ENCODE measurements at regions not wholly inside any gene's neighbourhood (a gene's known extent, or its start where the extent isn't known, plus 50 kb on each side); places are given as distances from the start of the nearest gene placed in this dataset.

DNA sequence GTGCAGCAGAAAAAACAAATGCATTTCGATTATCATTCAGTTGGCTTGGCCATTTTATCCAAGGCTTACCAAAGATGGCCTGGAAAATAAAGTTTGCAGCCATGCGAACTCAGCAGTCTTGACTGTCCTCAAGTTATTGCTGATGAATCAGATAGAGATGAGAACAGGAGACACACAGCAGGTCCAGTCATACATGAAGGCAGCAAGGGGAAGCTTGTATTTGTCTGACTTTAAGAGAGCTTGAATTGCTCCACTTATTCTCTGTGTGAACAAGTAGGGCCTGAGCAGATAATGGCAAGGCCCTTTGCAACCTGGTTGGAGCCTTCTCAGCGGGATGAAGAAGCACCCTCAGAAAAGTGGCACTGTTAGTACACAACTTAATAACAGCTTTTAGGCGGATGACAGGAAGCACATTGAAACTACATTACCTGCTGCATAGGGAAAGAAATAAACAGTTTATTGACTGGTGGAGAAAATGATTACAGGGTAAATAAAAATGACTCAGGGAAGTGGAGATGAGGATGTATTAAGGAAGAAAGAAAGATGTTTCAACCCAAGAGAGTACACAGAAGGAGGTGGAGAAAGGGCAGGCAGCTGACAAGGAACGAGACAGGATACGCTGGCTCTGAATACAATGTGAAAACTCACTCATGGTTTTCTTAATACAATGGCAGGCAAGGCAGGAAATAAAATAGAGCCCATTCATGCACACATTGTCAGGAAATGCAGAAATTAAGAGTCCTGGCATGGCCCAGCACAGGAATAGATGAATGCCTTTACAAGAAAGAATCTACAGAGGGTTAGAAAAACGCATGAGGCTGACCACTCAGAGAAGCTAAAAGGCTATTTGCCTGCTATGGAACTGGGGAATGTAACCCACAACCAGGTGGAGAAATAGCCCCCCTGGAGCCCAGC, 128.4 kb downstream of the GALC start:
- H3K9me3 ChIP-seq (replicated peaks; ENCODE audit: control insufficient read depth, insufficient read depth, low read length), result no peaks in the 10 kb centered on the region
- intact Hi-C loops (cut with micrococcal nuclease; ENCODE audit: unreplicated experiment) (no loop called here), in situ Hi-C loops (cut with MboI) (no loop called here)
- RAD21 ChIA-PET (ENCODE audit: unreplicated experiment), result no interaction called here
- 52% methylated on average over 7 of the region's 7 CpGs for WGBS (ENCODE audit: insufficient coverage, insufficient replicate concordance, low lambda C conversion rate, missing lambda C conversion rate)
- no peaks in the 10 kb centered on the region for H3K36me3 ChIP-seq (ENCODE audit: control insufficient read depth in 2 of 2, insufficient read depth in 2 of 2, low read length in 1 of 2)
- no peak overlapping the region for H3K27ac ChIP-seq (ENCODE audit: control insufficient read depth, insufficient read depth)
- H3K79me2 ChIP-seq (ENCODE audit: control insufficient read depth, insufficient read depth, low read length), result no peaks in the 10 kb centered on the region
- SMC1A ChIA-PET (ENCODE audit: uncharacterized antibody, unreplicated experiment), result no interaction called here
- no peak overlapping the region for H3K9ac ChIP-seq (ENCODE audit: control insufficient read depth, insufficient read depth, low read length)
- DNase-seq (ENCODE audit: low read depth, low spot score) (no peak), ATAC-seq (no peak), FAIRE-seq (no peak)
- POLR2A ChIA-PET, result no interaction called here
- H3K27me3 ChIP-seq (replicated peaks in 1 of 2; ENCODE audit: control insufficient read depth in 2 of 2, insufficient read depth in 2 of 2, low read length in 1 of 2), result no peaks in the 10 kb centered on the region
- BruUV-seq (replicated peaks), result no TSS peak
- H4K20me1 ChIP-seq (ENCODE audit: control insufficient read depth, insufficient read depth), result no peaks in the 10 kb centered on the region
- TF ChIP-seq E2F4 (IDR thresholded peaks at IDR 0.05; ENCODE audit: low read depth, low read length) (no peak), POLR2AphosphoS5 (IDR thresholded peaks at IDR 0.05; ENCODE audit: low read length) (no peak), IRF4 (IDR thresholded peaks at IDR 0.05; ENCODE audit: low read depth, low read length) (no peak), HDGF (IDR thresholded peaks at IDR 0.05) (no peak), CEBPB (IDR thresholded peaks at IDR 0.05; ENCODE audit: borderline replicate concordance in 1 of 2, low read depth in 2 of 2, low read length in 2 of 2) (no peak), LARP7 (IDR thresholded peaks at IDR 0.05) (no peak), KLF5 (IDR thresholded peaks at IDR 0.05; ENCODE audit: partially characterized antibody) (no peak), CHD4 (IDR thresholded peaks at IDR 0.05) (no peak), ZBED1 (IDR thresholded peaks at IDR 0.05; ENCODE audit: borderline replicate concordance) (no peak), NFXL1 (IDR thresholded peaks at IDR 0.05; ENCODE audit: borderline replicate concordance) (no peak), CREB1 (IDR thresholded peaks at IDR 0.05; ENCODE audit: low read depth) (no peak)
- TF ChIP-seq, protein P1, sequence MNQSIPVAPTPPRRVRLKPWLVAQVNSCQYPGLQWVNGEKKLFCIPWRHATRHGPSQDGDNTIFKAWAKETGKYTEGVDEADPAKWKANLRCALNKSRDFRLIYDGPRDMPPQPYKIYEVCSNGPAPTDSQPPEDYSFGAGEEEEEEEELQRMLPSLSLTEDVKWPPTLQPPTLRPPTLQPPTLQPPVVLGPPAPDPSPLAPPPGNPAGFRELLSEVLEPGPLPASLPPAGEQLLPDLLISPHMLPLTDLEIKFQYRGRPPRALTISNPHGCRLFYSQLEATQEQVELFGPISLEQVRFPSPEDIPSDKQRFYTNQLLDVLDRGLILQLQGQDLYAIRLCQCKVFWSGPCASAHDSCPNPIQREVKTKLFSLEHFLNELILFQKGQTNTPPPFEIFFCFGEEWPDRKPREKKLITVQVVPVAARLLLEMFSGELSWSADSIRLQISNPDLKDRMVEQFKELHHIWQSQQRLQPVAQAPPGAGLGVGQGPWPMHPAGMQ (IDR thresholded peaks at IDR 0.05; ENCODE audit: borderline replicate concordance), result no peak
- TF ChIP-seq, protein P2, sequence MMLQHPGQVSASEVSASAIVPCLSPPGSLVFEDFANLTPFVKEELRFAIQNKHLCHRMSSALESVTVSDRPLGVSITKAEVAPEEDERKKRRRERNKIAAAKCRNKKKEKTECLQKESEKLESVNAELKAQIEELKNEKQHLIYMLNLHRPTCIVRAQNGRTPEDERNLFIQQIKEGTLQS (IDR thresholded peaks at IDR 0.05; ENCODE audit: borderline replicate concordance, extremely low read depth, low read depth, low read length), result no peak
- CTCF ChIA-PET, result no interaction called here
- H3K4me1 ChIP-seq (ENCODE audit: control insufficient read depth, insufficient read depth, low read length), result no peaks in the 10 kb centered on the region
- no peak overlapping the region for H2AFZ ChIP-seq (ENCODE audit: control insufficient read depth, low read depth, low read length)
- H3K4me3 ChIP-seq, result no peak overlapping the region
- no peak overlapping the region for H3K4me2 ChIP-seq (ENCODE audit: control insufficient read depth, insufficient read depth)
